Mammary epithelial cell (primary cell): ENCODE measurements at regions not wholly inside any gene's neighbourhood (a gene's known extent, or its start where the extent isn't known, plus 50 kb on each side); places are given as distances from the start of the nearest gene placed in this dataset.

ENCODE experiments used
- CTCF ChIP-seq, 2 donors: IDR thresholded peaks in 1 of 2; conservative IDR thresholded peaks in 1 of 2; 2 replicates each; pipeline ENCODE4 v1.5.1; 2011 to 2012; ENCODE audit warnings: inconsistent platforms in 2 of 2, low read length in 2 of 2, mild to moderate bottlenecking in 2 of 2, control low read depth in 1 of 2, low read depth in 1 of 2; ENCODE audit not compliant: insufficient read depth in 1 of 2; ENCODE audit errors: extremely low read depth in 1 of 2
- EZH2 ChIP-seq: IDR thresholded peaks from 2 replicates; pipeline ENCODE4 v1.6.1; 2012; ENCODE audit warnings: low read length, inconsistent platforms, borderline replicate concordance

- TF ChIP-seq CTCF (conservative IDR thresholded peaks at IDR 0.05 in 1 of 2, IDR thresholded peaks at IDR 0.05 in 1 of 2; ENCODE audit: extremely low read depth in 1 of 2, insufficient read depth in 1 of 2, low read depth in 1 of 2, low read length in 2 of 2), result no peak
- no peak for TF ChIP-seq EZH2
These were observed 182.4 kb upstream of the ADCY2 start for GRCh38 chr5:7213525-7213924.
